Thyroid gland (tissue), 4 donors: ENCODE measurements at regions not wholly inside any gene's neighbourhood (a gene's known extent, or its start where the extent isn't known, plus 50 kb on each side); places are given as distances from the start of the nearest gene placed in this dataset.

Source experiments
- DNase-seq, 2 donors: peaks; one replicate each; pipeline ENCODE4 v3.0.0-alpha.2; 2019
- H3K27ac ChIP-seq, 3 donors: fragments of 200-600 bp; sonication (generic); 1 replicate in 2 of 3; 2 replicates in 1 of 3; pipeline ENCODE4 v1.5.1; 2016 to 2019; ENCODE audit warnings: mild to moderate bottlenecking in 1 of 3, moderate library complexity in 1 of 3
- H3K27me3 ChIP-seq: fragments of 200-600 bp; sonication (generic); one replicate; pipeline ENCODE4 v1.5.1; 2019
- H3K36me3 ChIP-seq, 2 donors: fragments of 200-600 bp; sonication (generic); one replicate each; pipeline ENCODE4 v1.5.1; 2016 to 2019
- H3K4me1 ChIP-seq, 2 donors: fragments of 200-600 bp; sonication (generic); one replicate each; pipeline ENCODE4 v1.5.1; 2017 to 2019
- H3K4me3 ChIP-seq, 3 donors: fragments of 200-600 bp; sonication (generic); replicated peaks in 1 of 3; 1 replicate in 2 of 3; 2 replicates in 1 of 3; pipeline ENCODE4 v1.5.1; 2016; ENCODE audit warnings: mild to moderate bottlenecking in 1 of 3
- H3K9me3 ChIP-seq: fragments of 200-600 bp; sonication (generic); one replicate; pipeline ENCODE4 v1.5.1; 2017
- POLR2A ChIP-seq, 2 donors: fragments of 450-650 bp; IDR thresholded peaks; one replicate each; pipeline ENCODE4 v1.6.1; 2017; ENCODE audit warnings: antibody characterized with exemption in 2 of 2, mild to moderate bottlenecking in 2 of 2, moderate library complexity in 1 of 2
- WGBS, 2 donors: methylation state at CpG; one replicate each; pipeline ENCODE4 v1.1.5; 2017; 5-methylcytosine and 5-hydroxymethylcytosine counted together
- intact Hi-C: fragments of 100-400 bp; cut with DNase I; formaldehyde crosslinking; loops from one replicate; pipeline ENCODE4 v1.15.1; 2023
- TF ChIP-seq, protein P1 (sequence below), 6 experiments: fragments of 200-600 bp in 3 of 6; fragments of 450-650 bp in 3 of 6; sonication (generic) in 3 of 6; IDR thresholded peaks; one replicate each; pipeline ENCODE4 v1.5.1; 2016 to 2019; ENCODE audit warnings: antibody characterized with exemption in 6 of 6, mild to moderate bottlenecking in 2 of 6, inconsistent platforms in 1 of 6, moderate library complexity in 1 of 6

DNA sequence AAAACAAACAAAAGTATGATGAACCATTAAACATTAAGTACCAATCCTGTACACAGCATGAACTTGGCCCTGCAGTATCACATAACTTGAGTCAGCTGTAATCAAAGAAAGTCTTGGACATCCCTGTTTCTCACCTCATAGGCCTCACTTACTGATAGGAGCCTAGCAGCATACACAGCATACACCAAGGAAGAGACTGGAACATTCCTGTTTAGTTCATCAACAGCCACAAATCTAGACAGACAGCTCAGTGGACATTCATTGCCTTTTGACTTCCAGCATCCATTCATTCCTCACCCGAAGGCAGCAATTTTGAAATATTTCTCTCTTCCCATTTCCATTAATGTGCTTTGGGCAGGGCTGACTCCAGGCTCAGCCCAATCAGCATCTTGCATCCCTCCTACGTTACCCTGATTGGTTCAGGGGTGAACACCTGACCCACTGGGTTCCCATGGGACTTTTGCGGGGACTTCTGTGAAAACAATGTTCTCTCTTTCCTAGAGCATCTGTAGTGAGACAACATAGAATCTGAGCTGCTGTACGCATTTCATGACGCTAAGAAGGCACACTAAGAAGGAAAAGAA, 336.7 kb upstream of the ZFHX3 start:
- TF ChIP-seq, protein P1, sequence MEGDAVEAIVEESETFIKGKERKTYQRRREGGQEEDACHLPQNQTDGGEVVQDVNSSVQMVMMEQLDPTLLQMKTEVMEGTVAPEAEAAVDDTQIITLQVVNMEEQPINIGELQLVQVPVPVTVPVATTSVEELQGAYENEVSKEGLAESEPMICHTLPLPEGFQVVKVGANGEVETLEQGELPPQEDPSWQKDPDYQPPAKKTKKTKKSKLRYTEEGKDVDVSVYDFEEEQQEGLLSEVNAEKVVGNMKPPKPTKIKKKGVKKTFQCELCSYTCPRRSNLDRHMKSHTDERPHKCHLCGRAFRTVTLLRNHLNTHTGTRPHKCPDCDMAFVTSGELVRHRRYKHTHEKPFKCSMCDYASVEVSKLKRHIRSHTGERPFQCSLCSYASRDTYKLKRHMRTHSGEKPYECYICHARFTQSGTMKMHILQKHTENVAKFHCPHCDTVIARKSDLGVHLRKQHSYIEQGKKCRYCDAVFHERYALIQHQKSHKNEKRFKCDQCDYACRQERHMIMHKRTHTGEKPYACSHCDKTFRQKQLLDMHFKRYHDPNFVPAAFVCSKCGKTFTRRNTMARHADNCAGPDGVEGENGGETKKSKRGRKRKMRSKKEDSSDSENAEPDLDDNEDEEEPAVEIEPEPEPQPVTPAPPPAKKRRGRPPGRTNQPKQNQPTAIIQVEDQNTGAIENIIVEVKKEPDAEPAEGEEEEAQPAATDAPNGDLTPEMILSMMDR (IDR thresholded peaks at IDR 0.05) = no peak
- TF ChIP-seq POLR2A (IDR thresholded peaks at IDR 0.05) = no peak
- Histone ChIP-seq H3K27me3 (no peaks in the 10 kb centered on the region), H3K4me3 (no peak overlapping the region), H3K4me1 (no peaks in the 10 kb centered on the region), H3K9me3 (no peaks in the 10 kb centered on the region), H3K36me3 (no peaks in the 10 kb centered on the region), H3K27ac (no peak overlapping the region)
- intact Hi-C loops = no loop called here
- DNase-seq = no peak
- WGBS, 2 donors = 77 to 91% methylated on average over 5 of the region's 5 CpGs

DNA sequence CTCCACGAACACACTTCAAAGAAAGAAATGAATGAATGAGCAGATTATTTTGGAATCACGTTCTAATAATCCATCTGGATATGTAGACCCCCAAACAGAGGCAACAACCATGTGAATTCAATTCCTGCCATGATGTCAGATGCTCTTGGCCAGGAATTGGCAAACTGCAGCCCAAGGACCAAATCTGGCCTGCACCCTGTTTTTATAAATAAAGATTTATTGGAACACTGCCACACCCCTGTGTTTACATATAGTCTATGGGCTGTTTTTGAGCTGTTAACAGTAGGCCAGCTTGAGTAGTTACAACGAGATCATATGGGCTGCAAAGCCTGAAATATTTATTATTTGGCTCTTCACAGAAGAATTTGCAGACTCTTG, 336.0 kb upstream of the ZFHX3 start:
- DNase-seq = no peak
- 89 to 92% methylated on average over 3 of the region's 3 CpGs for WGBS, 2 donors
- intact Hi-C loops = no loop called here

DNA sequence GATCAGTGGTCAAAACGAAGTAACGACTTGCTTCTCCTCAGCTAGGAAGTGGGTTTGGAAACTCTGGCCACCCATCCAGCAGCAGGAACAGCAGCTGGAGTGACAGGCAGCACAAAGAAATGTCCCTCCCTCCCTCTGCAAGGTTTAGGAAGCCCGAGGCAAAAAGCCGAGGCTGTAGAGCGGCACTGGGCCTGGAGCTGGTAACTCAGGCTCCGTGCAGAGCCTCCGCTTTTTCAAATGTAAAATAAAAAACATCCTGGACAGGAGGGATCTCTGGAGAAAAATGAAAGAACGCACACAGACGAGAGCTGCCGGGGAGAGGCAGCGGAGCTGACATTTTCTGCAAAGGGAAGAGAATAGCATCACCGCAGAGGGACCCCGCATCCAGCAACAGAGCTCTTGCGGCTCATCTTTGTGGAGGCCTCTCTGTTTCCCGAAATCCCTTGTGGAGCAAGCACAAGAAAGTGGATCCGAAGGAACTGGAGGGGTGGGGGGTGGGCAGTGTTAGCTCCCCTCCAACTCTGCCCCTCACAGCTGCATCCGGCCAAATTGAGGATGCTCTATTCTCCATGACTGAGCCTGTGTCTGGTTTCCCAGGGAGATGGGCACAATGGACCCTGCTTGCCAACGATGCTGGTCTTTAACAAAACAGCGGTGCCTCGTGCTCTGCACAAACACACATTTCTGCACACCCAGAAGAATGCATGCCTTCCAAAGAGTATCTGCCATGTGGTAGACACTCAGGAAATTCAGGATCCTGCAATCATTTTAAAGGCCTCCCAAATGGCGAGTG, 335.5 kb upstream of the ZFHX3 start:
- Histone ChIP-seq H3K27ac (no peak overlapping the region), H3K9me3 (no peaks in the 10 kb centered on the region), H3K36me3 (no peaks in the 10 kb centered on the region), H3K4me3 (no peak overlapping the region), H3K4me1 (no peaks in the 10 kb centered on the region), H3K27me3 (no peaks in the 10 kb centered on the region)
- TF ChIP-seq, protein P1 (IDR thresholded peaks at IDR 0.05) = no peak
- no peak for TF ChIP-seq POLR2A (IDR thresholded peaks at IDR 0.05)
- intact Hi-C loops = no loop called here
- WGBS, 2 donors = 85 to 86% methylated on average over 20 of the region's 21 CpGs
- no peak for DNase-seq

More for the DNA sequence above, 336.0 kb upstream of the ZFHX3 start:
- Histone ChIP-seq H3K4me1 (no peaks in the 10 kb centered on the region), H3K27me3 (no peaks in the 10 kb centered on the region), H3K27ac (no peak overlapping the region), H3K4me3 (no peak overlapping the region), H3K9me3 (no peaks in the 10 kb centered on the region), H3K36me3 (no peaks in the 10 kb centered on the region)
- TF ChIP-seq, protein P1 (IDR thresholded peaks at IDR 0.05) = no peak
- no peak for TF ChIP-seq POLR2A (IDR thresholded peaks at IDR 0.05)

DNA sequence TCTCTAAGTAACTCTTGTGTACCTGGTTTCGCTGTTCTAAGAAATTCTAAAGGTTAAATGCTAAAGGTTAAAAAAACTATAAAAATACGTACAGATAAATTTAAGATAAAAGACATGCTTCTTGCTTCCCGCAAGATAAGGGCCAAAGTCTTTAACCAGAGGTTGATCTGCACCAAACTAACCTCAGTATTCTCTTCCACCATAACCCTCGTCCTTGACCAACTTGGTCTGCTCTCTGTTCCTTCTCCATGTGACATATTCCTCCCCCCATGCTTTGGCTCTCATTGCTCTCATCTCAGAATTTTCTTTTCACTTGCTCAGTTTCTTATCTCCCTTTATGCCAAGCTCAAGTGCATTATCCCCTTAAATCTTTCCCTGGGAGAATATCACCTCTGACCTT, 330.5 kb upstream of the ZFHX3 start:
- Histone ChIP-seq H3K9me3 (no peaks in the 10 kb centered on the region), H3K4me1 (no peaks in the 10 kb centered on the region), H3K4me3 (no peak overlapping the region), H3K27me3 (no peaks in the 10 kb centered on the region), H3K27ac (no peak overlapping the region), H3K36me3 (no peaks in the 10 kb centered on the region)
- DNase-seq = no peak
- WGBS, 2 donors = 94 to 95% methylated on average over 4 of the region's 4 CpGs
- TF ChIP-seq, protein P1 (IDR thresholded peaks at IDR 0.05) = no peak
- TF ChIP-seq POLR2A (IDR thresholded peaks at IDR 0.05) = no peak
- intact Hi-C loops = no loop called here

DNA sequence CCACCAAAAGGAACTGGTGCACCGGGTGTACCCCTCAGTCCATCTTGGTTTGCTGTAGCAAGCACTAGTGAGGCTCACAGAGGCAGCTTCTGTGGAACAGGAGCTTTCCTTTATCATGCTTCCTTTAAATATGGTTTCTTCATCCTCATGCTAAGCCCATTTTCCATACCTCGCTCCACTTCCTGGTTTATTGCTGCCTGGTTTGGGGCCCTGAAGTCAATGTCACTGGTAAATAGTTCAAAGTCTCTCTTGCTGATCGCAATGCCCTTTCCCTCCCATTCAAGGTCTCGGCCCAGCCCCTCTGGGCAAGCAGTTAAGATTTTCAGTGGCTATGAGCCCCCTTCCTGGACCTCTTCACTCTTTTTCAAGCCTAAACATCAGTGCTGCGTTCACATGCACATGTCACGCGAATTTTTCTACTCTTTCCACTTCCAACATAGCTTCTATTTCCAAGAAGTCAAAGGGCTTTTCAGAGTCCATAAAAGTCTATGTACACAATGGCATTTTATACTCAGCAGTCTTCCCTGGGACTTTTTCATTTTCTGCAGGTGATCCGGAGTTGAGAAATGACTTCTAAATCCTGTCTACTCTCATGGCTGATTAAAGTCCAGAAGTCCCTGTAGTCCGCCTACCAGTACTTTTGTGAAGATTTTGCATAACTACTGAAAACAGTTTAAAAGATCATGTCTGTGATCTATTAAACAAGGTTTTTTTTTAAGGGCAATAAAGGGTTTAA, 323.8 kb upstream of the ZFHX3 start:
- TF ChIP-seq, protein P1 (IDR thresholded peaks at IDR 0.05) = no peak
- TF ChIP-seq POLR2A (IDR thresholded peaks at IDR 0.05) = no peak
- intact Hi-C loops = no loop called here
- no peaks in the 10 kb centered on the region for H3K4me1 ChIP-seq
- no peaks in the 10 kb centered on the region for H3K9me3 ChIP-seq
- no peaks in the 10 kb centered on the region for H3K36me3 ChIP-seq
- H3K27ac ChIP-seq = no peak overlapping the region
- H3K27me3 ChIP-seq = no peaks in the 10 kb centered on the region
- no peak overlapping the region for H3K4me3 ChIP-seq
- WGBS, 2 donors = 94 to 95% methylated on average over 9 of the region's 9 CpGs
- DNase-seq = no peak
